NOMO-1 treated with dmso at 0.1 percent for 144 hours (cell line): ENCODE measurements at regions not wholly inside any gene's neighbourhood (a gene's known extent, or its start where the extent isn't known, plus 50 kb on each side); places are given as distances from the start of the nearest gene placed in this dataset.

ENCODE experiments used
- DNase-seq: peaks from one replicate; lab custom pipeline; 2025; ENCODE audit not compliant: unreplicated experiment; lab: John Stamatoyannopoulos, UW

GRCh38 chrX:155694649-155695048 lies 81.9 kb upstream of the TMLHE start:
- no peak for DNase-seq

DNA sequence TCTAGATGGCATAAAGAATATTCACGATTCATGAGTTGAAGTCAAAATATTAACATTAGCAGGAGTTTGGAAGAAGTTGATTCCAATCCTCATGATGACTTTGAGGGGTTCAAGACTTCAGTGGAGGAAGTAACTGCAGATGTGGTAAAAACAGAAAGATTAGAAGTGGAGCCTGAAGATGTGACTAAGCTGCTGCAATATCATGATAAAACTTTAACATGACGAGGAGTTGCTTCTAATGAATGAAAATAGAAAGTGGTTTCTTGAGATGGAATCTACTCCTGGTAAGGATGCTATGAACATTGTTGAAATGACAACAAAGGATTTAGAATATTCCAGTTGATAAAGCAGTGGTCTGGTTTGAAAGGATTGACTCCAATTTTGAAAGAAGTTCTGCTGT lies 70.1 kb upstream of the TMLHE start:
- DNase-seq = no peak

DNA sequence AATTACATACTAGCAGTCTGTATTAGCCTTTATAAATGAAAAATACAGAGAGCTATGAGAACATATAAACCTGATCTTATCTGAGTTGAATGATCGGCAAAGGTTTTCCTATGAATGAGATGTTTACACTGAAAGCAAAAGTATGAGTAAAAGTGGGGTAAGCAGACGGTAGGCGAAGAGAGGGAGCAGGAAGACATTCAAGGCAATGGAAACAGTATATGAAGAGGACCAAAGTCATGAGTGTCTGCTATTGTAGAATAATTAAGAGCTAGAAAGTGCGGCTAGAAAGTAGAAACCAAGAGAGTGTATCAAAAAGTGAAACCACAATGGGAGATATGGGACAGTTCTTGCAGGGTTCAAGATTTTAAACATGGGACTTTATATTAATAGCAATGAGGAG lies 67.0 kb upstream of the TMLHE start:
- DNase-seq = no peak

DNA sequence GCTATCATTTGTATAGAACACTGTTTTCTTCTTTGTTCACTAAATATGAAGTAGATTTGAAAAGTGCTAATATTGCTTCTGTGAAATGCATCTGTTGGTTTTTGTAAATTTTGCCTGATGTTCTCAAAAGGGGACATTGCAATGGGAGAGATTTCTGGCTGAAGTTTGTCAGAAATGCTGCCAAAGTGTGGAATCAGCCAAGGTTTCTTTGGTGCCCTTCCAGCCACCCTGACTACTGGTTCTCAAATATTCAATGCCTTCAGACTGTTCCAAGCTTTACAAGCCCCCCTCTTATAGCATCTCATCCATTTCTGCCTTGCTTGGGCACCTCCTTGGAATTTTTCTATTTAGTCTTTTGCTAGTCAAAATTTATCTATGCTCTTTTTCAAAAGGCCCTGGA lies 60.6 kb upstream of the TMLHE start:
- no peak for DNase-seq

- DNase-seq = no peak
These were observed 54.0 kb upstream of the TMLHE start for GRCh38 chrX:155666741-155667140.
